Gastrocnemius medialis (tissue), 4 donors: ENCODE measurements at regions not wholly inside any gene's neighbourhood (a gene's known extent, or its start where the extent isn't known, plus 50 kb on each side); places are given as distances from the start of the nearest gene placed in this dataset.

ENCODE experiments used
- ATAC-seq, 2 donors: fragments of 150-250 bp; one replicate each; pipeline ENCODE4 v1.9.1; 2016
- DNase-seq, 2 donors: peaks; one replicate each; pipeline ENCODE4 v3.0.0-alpha.2; 2019
- H3K27ac ChIP-seq, 4 donors: fragments of 200-600 bp; sonication (generic); 1 replicate in 1 of 4; 2 replicates in 3 of 4; pipeline ENCODE4 v1.5.1; 2016 to 2018; ENCODE audit warnings: mild to moderate bottlenecking in 2 of 4, moderate library complexity in 1 of 4
- H3K27me3 ChIP-seq, 3 donors: fragments of 200-600 bp; sonication (generic) in 2 of 3; 1 replicate in 1 of 3; 2 replicates in 2 of 3; pipeline versions ENCODE4 v1.5.1 to v1.6.0; 2016 to 2019; ENCODE audit warnings: mild to moderate bottlenecking in 1 of 3, moderate library complexity in 1 of 3
- H3K36me3 ChIP-seq, 2 donors: fragments of 200-600 bp; sonication (generic) in 1 of 2; one replicate each; pipeline ENCODE4 v1.5.1; 2017 to 2018
- H3K4me1 ChIP-seq, 2 donors: fragments of 200-600 bp; sonication (generic) in 1 of 2; one replicate each; pipeline ENCODE4 v1.5.1; 2016 to 2017; ENCODE audit warnings: mild to moderate bottlenecking in 2 of 2
- H3K4me3 ChIP-seq, 4 donors: fragments of 200-600 bp; sonication (generic) in 3 of 4; 1 replicate in 1 of 4; 2 replicates in 3 of 4; pipeline ENCODE4 v1.5.1; 2016 to 2019; ENCODE audit warnings: mild to moderate bottlenecking in 2 of 4
- H3K9me3 ChIP-seq, 3 donors: fragments of 200-600 bp; sonication (generic) in 2 of 3; 1 replicate in 1 of 3; 2 replicates in 2 of 3; pipeline ENCODE4 v1.5.1; 2016 to 2019
- POLR2A ChIP-seq, 2 donors: fragments of 450-650 bp; IDR thresholded peaks; one replicate each; pipeline ENCODE4 v1.6.1; 2017; ENCODE audit warnings: antibody characterized with exemption in 2 of 2, mild to moderate bottlenecking in 2 of 2, moderate library complexity in 2 of 2
- in situ Hi-C, 4 donors: fragments of 200-750 bp; cut with MboI; loops; one replicate each; pipeline versions ENCODE4 v1.15.0 to v1.8.0; 2017; ENCODE audit warnings: low sequenced_read_pairs in 4 of 4
- intact Hi-C: fragments of 100-400 bp; cut with DNase I; formaldehyde crosslinking; loops from one replicate; pipeline ENCODE4 v1.15.1; 2023; ENCODE audit warnings: low total_unique reads
- TF ChIP-seq, protein P1 (sequence below), 5 experiments: fragments of 450-650 bp in 3 of 5; fragments of 200-600 bp in 2 of 5; sonication (generic) in 2 of 5; IDR thresholded peaks in 4 of 5; conservative IDR thresholded peaks in 1 of 5; 1 replicate in 4 of 5; 2 replicates in 1 of 5; pipeline ENCODE4 v1.5.1; 2016 to 2019; ENCODE audit warnings: antibody characterized with exemption in 5 of 5, mild to moderate bottlenecking in 3 of 5, moderate library complexity in 3 of 5

DNA sequence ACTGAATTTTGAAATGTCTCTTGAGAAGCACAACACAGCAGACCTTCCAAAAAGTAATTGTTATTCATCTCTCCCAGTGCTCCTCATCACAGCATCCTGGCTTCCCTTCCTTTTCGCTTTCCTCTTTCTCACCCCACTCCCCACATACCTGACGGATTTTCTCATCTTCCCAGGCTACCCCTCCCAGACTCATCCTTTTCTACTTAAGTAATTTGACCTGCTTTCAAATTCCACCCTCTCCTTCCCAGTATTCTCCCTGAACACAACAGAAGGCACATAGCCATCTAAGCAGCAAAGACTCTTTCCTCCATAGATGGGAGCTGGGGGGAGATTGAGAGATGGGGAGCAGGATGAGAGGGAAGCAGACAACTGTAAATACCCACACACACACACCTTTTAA, 187.1 kb upstream of the STT3B start:
- intact Hi-C loops = no loop called here
- H3K9me3 ChIP-seq = no peaks in the 10 kb centered on the region
- H3K4me3 ChIP-seq = no peak overlapping the region
- no peaks in the 10 kb centered on the region for H3K27me3 ChIP-seq
- DNase-seq (no peak), ATAC-seq (no peak)
- TF ChIP-seq POLR2A (IDR thresholded peaks at IDR 0.05) = no peak
- TF ChIP-seq, protein P1, sequence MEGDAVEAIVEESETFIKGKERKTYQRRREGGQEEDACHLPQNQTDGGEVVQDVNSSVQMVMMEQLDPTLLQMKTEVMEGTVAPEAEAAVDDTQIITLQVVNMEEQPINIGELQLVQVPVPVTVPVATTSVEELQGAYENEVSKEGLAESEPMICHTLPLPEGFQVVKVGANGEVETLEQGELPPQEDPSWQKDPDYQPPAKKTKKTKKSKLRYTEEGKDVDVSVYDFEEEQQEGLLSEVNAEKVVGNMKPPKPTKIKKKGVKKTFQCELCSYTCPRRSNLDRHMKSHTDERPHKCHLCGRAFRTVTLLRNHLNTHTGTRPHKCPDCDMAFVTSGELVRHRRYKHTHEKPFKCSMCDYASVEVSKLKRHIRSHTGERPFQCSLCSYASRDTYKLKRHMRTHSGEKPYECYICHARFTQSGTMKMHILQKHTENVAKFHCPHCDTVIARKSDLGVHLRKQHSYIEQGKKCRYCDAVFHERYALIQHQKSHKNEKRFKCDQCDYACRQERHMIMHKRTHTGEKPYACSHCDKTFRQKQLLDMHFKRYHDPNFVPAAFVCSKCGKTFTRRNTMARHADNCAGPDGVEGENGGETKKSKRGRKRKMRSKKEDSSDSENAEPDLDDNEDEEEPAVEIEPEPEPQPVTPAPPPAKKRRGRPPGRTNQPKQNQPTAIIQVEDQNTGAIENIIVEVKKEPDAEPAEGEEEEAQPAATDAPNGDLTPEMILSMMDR (IDR thresholded peaks at IDR 0.05 in 4 of 5, conservative IDR thresholded peaks at IDR 0.05 in 1 of 5) = no peak
- H3K4me1 ChIP-seq = no peaks in the 10 kb centered on the region
- H3K27ac ChIP-seq = no peak overlapping the region
- no peaks in the 10 kb centered on the region for H3K36me3 ChIP-seq
- in situ Hi-C loops = no loop called here

DNA sequence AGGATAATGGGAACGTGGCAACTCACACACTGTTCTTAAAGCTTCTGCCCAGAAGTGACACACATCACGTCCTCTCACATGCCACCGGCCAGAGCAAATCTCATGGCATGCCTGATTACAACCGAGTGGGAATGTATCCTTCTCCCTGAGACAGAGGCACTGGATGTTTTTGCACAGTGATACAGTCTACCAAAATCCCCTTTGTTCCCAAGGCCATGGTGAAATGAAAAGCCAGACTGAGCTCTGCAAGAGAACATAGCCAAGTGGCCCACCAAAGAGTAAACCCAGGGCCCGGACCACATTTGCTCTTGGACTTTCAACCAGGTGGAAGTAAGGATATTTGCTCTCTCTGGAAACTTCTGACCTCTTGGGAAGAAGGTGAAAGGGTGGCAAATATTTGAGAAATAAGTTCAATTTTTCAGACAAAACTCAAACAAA, 186.2 kb upstream of the STT3B start:
- no peaks in the 10 kb centered on the region for H3K9me3 ChIP-seq
- ATAC-seq (no peak), DNase-seq (no peak)
- no peaks in the 10 kb centered on the region for H3K4me1 ChIP-seq
- intact Hi-C loops (no loop called here), in situ Hi-C loops (no loop called here)
- no peaks in the 10 kb centered on the region for H3K27me3 ChIP-seq
- no peaks in the 10 kb centered on the region for H3K36me3 ChIP-seq
- no peak overlapping the region for H3K27ac ChIP-seq
- TF ChIP-seq, protein P1 (IDR thresholded peaks at IDR 0.05 in 4 of 5, conservative IDR thresholded peaks at IDR 0.05 in 1 of 5) = no peak
- TF ChIP-seq POLR2A (IDR thresholded peaks at IDR 0.05) = no peak
- no peak overlapping the region for H3K4me3 ChIP-seq

DNA sequence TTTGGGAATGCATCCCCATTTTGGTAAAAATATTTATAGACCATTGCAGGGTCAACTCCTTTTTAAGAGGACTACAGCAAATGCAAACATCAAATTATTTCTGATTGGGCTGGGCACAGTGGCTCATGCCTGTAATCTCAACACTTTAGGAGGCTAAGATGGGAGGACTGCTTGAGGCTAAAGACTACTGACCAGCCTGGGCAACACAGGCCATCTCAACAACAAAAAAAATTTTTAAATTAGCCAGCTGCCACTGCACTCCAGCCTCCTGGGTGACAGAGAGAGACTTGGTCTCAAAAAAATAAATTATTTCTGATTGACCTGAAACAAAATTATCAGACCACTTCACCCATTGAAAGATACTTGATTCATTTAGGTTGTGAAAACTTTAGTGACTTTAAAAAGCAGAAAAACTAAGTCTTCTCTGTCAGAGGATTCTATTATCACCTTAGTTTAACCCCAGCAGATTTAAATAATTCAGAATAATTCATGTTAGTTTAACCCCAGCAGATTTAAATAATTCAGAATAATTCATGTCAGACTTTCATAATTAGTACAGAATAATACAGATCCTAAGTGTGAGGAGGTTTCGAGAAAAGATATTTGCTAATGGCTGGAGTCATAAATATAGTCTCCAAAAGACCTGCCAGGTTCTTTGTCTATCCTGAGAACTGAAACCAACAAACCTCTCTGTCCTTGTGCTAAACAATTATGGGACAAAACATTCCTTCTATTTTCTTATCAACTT, 183.6 kb upstream of the STT3B start:
- intact Hi-C loops = no loop called here
- in situ Hi-C loops = no loop called here
- H3K36me3 ChIP-seq = no peaks in the 10 kb centered on the region
- TF ChIP-seq, protein P1 (IDR thresholded peaks at IDR 0.05 in 4 of 5, conservative IDR thresholded peaks at IDR 0.05 in 1 of 5) = no peak
- no peak for TF ChIP-seq POLR2A (IDR thresholded peaks at IDR 0.05)
- DNase-seq (no peak), ATAC-seq (no peak)
- H3K27ac ChIP-seq = no peak overlapping the region
- H3K27me3 ChIP-seq = no peaks in the 10 kb centered on the region
- H3K9me3 ChIP-seq = no peaks in the 10 kb centered on the region
- no peak overlapping the region for H3K4me3 ChIP-seq
- no peaks in the 10 kb centered on the region for H3K4me1 ChIP-seq

DNA sequence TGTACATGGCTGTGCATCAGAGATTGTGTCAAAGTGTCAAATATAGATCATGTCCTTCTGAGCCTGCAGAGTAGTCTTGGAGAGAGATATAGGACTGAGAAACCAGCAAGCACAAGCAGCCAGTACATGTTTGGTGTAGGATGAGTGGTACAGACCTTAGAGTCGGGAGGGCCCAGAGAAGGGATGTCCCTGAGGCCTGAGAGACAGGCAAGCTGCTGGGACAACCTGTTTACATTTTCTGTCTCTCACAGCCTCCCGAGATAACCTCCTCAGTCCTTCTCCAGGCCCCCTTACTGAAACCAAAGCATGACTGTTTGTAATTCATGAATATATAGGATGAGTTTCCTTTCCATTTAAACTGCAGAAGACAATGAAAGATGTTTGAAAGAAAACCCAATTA, 182.4 kb upstream of the STT3B start:
- Histone ChIP-seq H3K9me3 (peaks cover 0 to 3% (median 0%) of the 10 kb centered on the region in 3 donors), H3K4me1 (no peaks in the 10 kb centered on the region), H3K27me3 (no peaks in the 10 kb centered on the region), H3K27ac (no peak overlapping the region), H3K4me3 (no peak overlapping the region), H3K36me3 (no peaks in the 10 kb centered on the region)
- intact Hi-C loops = no loop called here
- DNase-seq (no peak), ATAC-seq (no peak)
- TF ChIP-seq POLR2A (IDR thresholded peaks at IDR 0.05) = no peak
- TF ChIP-seq, protein P1 (IDR thresholded peaks at IDR 0.05 in 4 of 5, conservative IDR thresholded peaks at IDR 0.05 in 1 of 5) = no peak
- in situ Hi-C loops = no loop called here

DNA sequence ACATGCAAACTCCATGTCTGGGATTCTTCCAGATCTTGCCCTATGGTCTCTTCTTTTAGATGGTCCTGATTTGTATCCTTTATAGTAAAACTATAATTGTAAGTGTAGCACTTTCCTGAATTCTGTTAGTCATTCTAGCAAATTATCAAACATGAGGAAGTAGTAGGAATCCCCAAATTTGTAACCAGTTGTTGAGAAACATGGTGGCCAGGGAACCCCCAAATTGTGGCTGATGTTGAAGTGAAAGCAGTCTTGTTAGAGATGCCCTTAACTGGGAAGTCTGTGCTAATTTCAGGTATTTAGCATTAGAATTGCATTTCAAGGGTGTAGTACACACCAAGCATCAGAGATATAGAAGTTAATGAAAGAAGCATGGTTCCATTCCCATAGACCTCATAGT, 180.4 kb upstream of the STT3B start:
- ATAC-seq (no peak), DNase-seq (no peak)
- no peaks in the 10 kb centered on the region for H3K27me3 ChIP-seq
- H3K4me1 ChIP-seq = no peaks in the 10 kb centered on the region
- H3K36me3 ChIP-seq = no peaks in the 10 kb centered on the region
- H3K27ac ChIP-seq = no peak overlapping the region
- TF ChIP-seq, protein P1 (IDR thresholded peaks at IDR 0.05 in 4 of 5, conservative IDR thresholded peaks at IDR 0.05 in 1 of 5) = no peak
- no peak for TF ChIP-seq POLR2A (IDR thresholded peaks at IDR 0.05)
- in situ Hi-C loops = no loop called here
- H3K9me3 ChIP-seq = peaks cover 0 to 3% (median 0%) of the 10 kb centered on the region in 3 donors
- intact Hi-C loops = no loop called here
- no peak overlapping the region for H3K4me3 ChIP-seq
